Caco-2 (cell line): ENCODE measurements at regions not wholly inside any gene's neighbourhood (a gene's known extent, or its start where the extent isn't known, plus 50 kb on each side); places are given as distances from the start of the nearest gene placed in this dataset.

ENCODE experiments used
- BruUV-seq: library from RNA; stranded (reverse); fragments of 400-500 nt; replicated peaks from 2 replicates; lab custom pipeline; 2021; lab: Mats Ljungman, UMichigan
- CTCF ChIA-PET: fragments of 300-600 bp; sonication (Branson Sonifier 250); formaldehyde crosslinking; loops from one replicate; lab custom pipeline; 2022; ENCODE audit warnings: antibody characterized with exemption; lab: Charles Lee
- POLR2A ChIA-PET: fragments of 300-600 bp; sonication (Branson Sonifier 250); formaldehyde crosslinking; loops from one replicate; lab custom pipeline; 2022; ENCODE audit warnings: antibody characterized with exemption; lab: Charles Lee
- DNase-seq, 2 experiments: peaks; one replicate each; pipeline versions ENCODE4 v3.0.0 to v3.0.0-alpha.2; 2020 to 2022
- H3K27me3 ChIP-seq: replicated peaks from 2 replicates; pipeline ENCODE4 v1.6.0; 2011; ENCODE audit warnings: low read length; ENCODE audit not compliant: control insufficient read depth, insufficient read depth
- H3K36me3 ChIP-seq: 2 replicates; pipeline ENCODE4 v1.5.1; 2011; ENCODE audit warnings: low read length; ENCODE audit not compliant: control insufficient read depth, insufficient read depth
- H3K4me1 ChIP-seq: fragments of 250-450 bp; sonication (Bioruptor Pico); 2 replicates; pipeline ENCODE4 v1.5.1; 2020; ENCODE audit warnings: mild to moderate bottlenecking
- H3K4me3 ChIP-seq: 2 replicates; pipeline ENCODE4 v1.5.1; 2011; ENCODE audit warnings: low read depth, mild to moderate bottlenecking, control low read depth, low read length
- H3K9me3 ChIP-seq: fragments of 250-450 bp; sonication (Bioruptor Pico); 2 replicates; pipeline ENCODE4 v1.5.1; 2020; ENCODE audit warnings: mild to moderate bottlenecking, moderate library complexity
- H3K27ac Mint-ChIP-seq: one replicate; pipeline ENCODE4 v1.8.0; 2022; ENCODE audit warnings: mixed read lengths; ENCODE audit not compliant: unreplicated experiment
- H3K27me3 Mint-ChIP-seq: one replicate; pipeline ENCODE4 v1.8.0; 2022; ENCODE audit warnings: mixed read lengths; ENCODE audit not compliant: insufficient read depth, unreplicated experiment
- H3K36me3 Mint-ChIP-seq: one replicate; pipeline ENCODE4 v1.8.0; 2022; ENCODE audit warnings: mild to moderate bottlenecking, mixed read lengths; ENCODE audit not compliant: insufficient read depth, unreplicated experiment
- H3K4me1 Mint-ChIP-seq: one replicate; pipeline ENCODE4 v1.8.0; 2022; ENCODE audit warnings: low read depth, mixed read lengths; ENCODE audit not compliant: unreplicated experiment
- H3K4me3 Mint-ChIP-seq: one replicate; pipeline ENCODE4 v1.8.0; 2022; ENCODE audit warnings: mild to moderate bottlenecking, moderate library complexity, mixed read lengths; ENCODE audit not compliant: unreplicated experiment
- H3K9me3 Mint-ChIP-seq: one replicate; pipeline ENCODE4 v1.8.0; 2022; ENCODE audit warnings: mixed read lengths; ENCODE audit not compliant: unreplicated experiment
- CTCF ChIP-seq, 2 experiments: fragments of 200-600 bp in 1 of 2; IDR thresholded peaks; 1 replicate in 1 of 2; 2 replicates in 1 of 2; pipeline versions ENCODE4 v1.5.1 to v1.8.0; 2011 to 2022; ENCODE audit warnings: antibody characterized with exemption in 1 of 2, control low read depth in 1 of 2, inconsistent platforms in 1 of 2, low read depth in 1 of 2, low read length in 1 of 2, mild to moderate bottlenecking in 1 of 2, moderate library complexity in 1 of 2; ENCODE audit not compliant: insufficient read depth in 1 of 2, severe bottlenecking in 1 of 2, unreplicated experiment in 1 of 2
- intact Hi-C: fragments of 100-400 bp; cut with micrococcal nuclease; formaldehyde crosslinking; loops from one replicate; pipeline ENCODE4 v1.10.0; 2022; ENCODE audit not compliant: unreplicated experiment

- Mint-ChIP-seq H3K9me3 (no peaks in the 10 kb centered on the region), H3K36me3 (no peaks in the 10 kb centered on the region), H3K4me3 (no peak overlapping the region), H3K27ac (no peak overlapping the region), H3K4me1 (peaks cover 7% of the 10 kb centered on the region), H3K27me3 (peaks cover 16% of the 10 kb centered on the region)
- BruUV-seq: no TSS peak
- no peaks in the 10 kb centered on the region for H3K27me3 ChIP-seq
- H3K4me1 ChIP-seq: no peaks in the 10 kb centered on the region
- TF ChIP-seq CTCF (IDR thresholded peaks at IDR 0.05; ENCODE audit: insufficient read depth in 1 of 2, low read depth in 1 of 2, low read length in 1 of 2, severe bottlenecking in 1 of 2, unreplicated experiment in 1 of 2): no peak
- ChIA-PET CTCF (no interaction called here), POLR2A (no interaction called here)
- DNase-seq: no peak
- intact Hi-C loops: no loop called here
- H3K9me3 ChIP-seq: no peaks in the 10 kb centered on the region
- H3K36me3 ChIP-seq: no peaks in the 10 kb centered on the region
- H3K4me3 ChIP-seq: no peak overlapping the region
Observed at GRCh38 chr13:79655509-79655908, 174.6 kb downstream of the NDFIP2 start.

GRCh38 chr13:79654520-79654919 lies 173.6 kb downstream of the NDFIP2 start:
- H3K9me3 ChIP-seq: no peaks in the 10 kb centered on the region
- Mint-ChIP-seq H3K36me3 (no peaks in the 10 kb centered on the region), H3K4me3 (no peak overlapping the region), H3K27me3 (peaks cover 14% of the 10 kb centered on the region), H3K9me3 (no peaks in the 10 kb centered on the region), H3K27ac (no peak overlapping the region), H3K4me1 (peaks cover 7% of the 10 kb centered on the region)
- H3K27me3 ChIP-seq: no peaks in the 10 kb centered on the region
- DNase-seq: no peak
- CTCF ChIA-PET: no interaction called here
- intact Hi-C loops: no loop called here
- POLR2A ChIA-PET: no interaction called here
- no peak overlapping the region for H3K4me3 ChIP-seq
- no peaks in the 10 kb centered on the region for H3K4me1 ChIP-seq
- no peak for TF ChIP-seq CTCF (IDR thresholded peaks at IDR 0.05; ENCODE audit: insufficient read depth in 1 of 2, low read depth in 1 of 2, low read length in 1 of 2, severe bottlenecking in 1 of 2, unreplicated experiment in 1 of 2)
- no peaks in the 10 kb centered on the region for H3K36me3 ChIP-seq
- BruUV-seq: no TSS peak

- no TSS peak for BruUV-seq
Observed at GRCh38 chr13:79650688-79651087, 169.7 kb downstream of the NDFIP2 start.

More at GRCh38 chr13:79650688-79651087, 169.7 kb downstream of the NDFIP2 start:
- Histone ChIP-seq H3K27me3 (no peaks in the 10 kb centered on the region), H3K4me1 (no peaks in the 10 kb centered on the region), H3K4me3 (no peak overlapping the region), H3K9me3 (no peaks in the 10 kb centered on the region), H3K36me3 (no peaks in the 10 kb centered on the region)
- Mint-ChIP-seq H3K27ac (no peak overlapping the region), H3K36me3 (no peaks in the 10 kb centered on the region), H3K9me3 (no peaks in the 10 kb centered on the region), H3K4me3 (no peak overlapping the region), H3K27me3 (peaks cover 9% of the 10 kb centered on the region), H3K4me1 (peaks cover 5% of the 10 kb centered on the region)
- TF ChIP-seq CTCF (IDR thresholded peaks at IDR 0.05; ENCODE audit: insufficient read depth in 1 of 2, low read depth in 1 of 2, low read length in 1 of 2, severe bottlenecking in 1 of 2, unreplicated experiment in 1 of 2): no peak
- no peak for DNase-seq
- ChIA-PET CTCF (no interaction called here), POLR2A (no interaction called here)
- intact Hi-C loops: no loop called here
